Cardiac muscle cell (in vitro differentiated cells and primary cell): ENCODE measurements at regions not wholly inside any gene's neighbourhood (a gene's known extent, or its start where the extent isn't known, plus 50 kb on each side); places are given as distances from the start of the nearest gene placed in this dataset.

Experiments
- DNase-seq, 2 donors: peaks; one replicate each; pipeline versions ENCODE4 v3.0.0 to v3.0.0-alpha.2; 2010 to 2017; ENCODE audit warnings: low read depth in 1 of 2, low spot score in 1 of 2
- H3K27ac ChIP-seq: fragments of 200-600 bp; sonication (generic); 2 replicates; pipeline ENCODE4 v1.5.1; 2016
- H3K27me3 ChIP-seq: fragments of 200-600 bp; sonication (generic); 2 replicates; pipeline ENCODE4 v1.6.0; 2016; ENCODE audit warnings: control low read depth
- H3K36me3 ChIP-seq: fragments of 200-600 bp; sonication (generic); 2 replicates; pipeline ENCODE4 v1.5.1; 2016; ENCODE audit warnings: control low read depth
- H3K4me1 ChIP-seq: fragments of 200-600 bp; sonication (generic); 2 replicates; pipeline ENCODE4 v1.8.1; 2017; ENCODE audit warnings: low read depth, mild to moderate bottlenecking, mixed run types
- H3K4me3 ChIP-seq: fragments of 200-600 bp; sonication (generic); 2 replicates; pipeline ENCODE4 v1.5.1; 2016; ENCODE audit warnings: mild to moderate bottlenecking
- H3K9me3 ChIP-seq: fragments of 200-600 bp; sonication (generic); 2 replicates; pipeline ENCODE4 v1.5.1; 2017; ENCODE audit warnings: low read depth, mild to moderate bottlenecking, control low read depth
- CTCF ChIP-seq: IDR thresholded peaks from 2 replicates; pipeline ENCODE4 v1.5.1; 2012; ENCODE audit warnings: low read depth, mild to moderate bottlenecking, low read length

- no peaks in the 10 kb centered on the region for H3K4me1 ChIP-seq
- no peaks in the 10 kb centered on the region for H3K27me3 ChIP-seq
- H3K4me3 ChIP-seq: no peak overlapping the region
- no peak for DNase-seq
- H3K27ac ChIP-seq: no peak overlapping the region
- no peak for TF ChIP-seq CTCF
- no peaks in the 10 kb centered on the region for H3K36me3 ChIP-seq
- no peaks in the 10 kb centered on the region for H3K9me3 ChIP-seq
Observed at GRCh38 chr1:36669262-36669661, 186.5 kb upstream of the CSF3R start.

- no peaks in the 10 kb centered on the region for H3K36me3 ChIP-seq
- H3K27ac ChIP-seq: no peak overlapping the region
- no peaks in the 10 kb centered on the region for H3K4me1 ChIP-seq
Observed at GRCh38 chr1:36667836-36668235, 185.1 kb upstream of the CSF3R start.

GRCh38 chr1:36667256-36667655, 184.5 kb upstream of the CSF3R start:
- Histone ChIP-seq H3K36me3 (no peaks in the 10 kb centered on the region), H3K4me1 (no peaks in the 10 kb centered on the region), H3K27me3 (no peaks in the 10 kb centered on the region), H3K4me3 (no peak overlapping the region), H3K9me3 (no peaks in the 10 kb centered on the region), H3K27ac (no peak overlapping the region)
- DNase-seq: no peak
- no peak for TF ChIP-seq CTCF

More at GRCh38 chr1:36667836-36668235, 185.1 kb upstream of the CSF3R start:
- Histone ChIP-seq H3K9me3 (no peaks in the 10 kb centered on the region), H3K4me3 (no peak overlapping the region), H3K27me3 (no peaks in the 10 kb centered on the region)
- no peak for DNase-seq
- no peak for TF ChIP-seq CTCF

GRCh38 chr1:36665478-36666080, 182.9 kb upstream of the CSF3R start:
- no peak for DNase-seq
- Histone ChIP-seq H3K27me3 (no peaks in the 10 kb centered on the region), H3K36me3 (no peaks in the 10 kb centered on the region), H3K27ac (no peak overlapping the region), H3K4me1 (no peaks in the 10 kb centered on the region), H3K9me3 (no peaks in the 10 kb centered on the region), H3K4me3 (no peak overlapping the region)
- TF ChIP-seq CTCF: no peak

GRCh38 chr1:36664571-36665287, 182.0 kb upstream of the CSF3R start:
- no peaks in the 10 kb centered on the region for H3K4me1 ChIP-seq
- H3K9me3 ChIP-seq: no peaks in the 10 kb centered on the region
- no peak overlapping the region for H3K4me3 ChIP-seq
- no peak for TF ChIP-seq CTCF
- no peak overlapping the region for H3K27ac ChIP-seq
- H3K36me3 ChIP-seq: no peaks in the 10 kb centered on the region
- no peaks in the 10 kb centered on the region for H3K27me3 ChIP-seq
- no peak for DNase-seq
